HEK293 (cell line): ENCODE measurements at regions not wholly inside any gene's neighbourhood (a gene's known extent, or its start where the extent isn't known, plus 50 kb on each side); places are given as distances from the start of the nearest gene placed in this dataset.
"Not testable (repeated sequence)": the region's sequence is repeated elsewhere in the genome, so short reads cannot be mapped to it uniquely, and the experiment has no call there.

Source experiments
- CTCF ChIA-PET: fragments of 350-600 bp; formaldehyde crosslinking; extraction: SDS; loops from one replicate; lab custom pipeline; 2021; ENCODE audit warnings: antibody characterized with exemption; lab: Yijun Ruan, JAX
- POLR2A ChIA-PET: fragments of 300-600 bp; formaldehyde crosslinking; extraction: SDS; loops from one replicate; lab custom pipeline; 2020; ENCODE audit warnings: antibody characterized with exemption, inconsistent platforms; lab: Yijun Ruan, JAX
- H3K27ac ChIP-seq: fragments of 200-500 bp; sonication (Bioruptor generic); 2 replicates; pipeline ENCODE4 v1.5.1; 2014; ENCODE audit warnings: low read depth, low read length, control low read depth, inconsistent platforms; ENCODE audit errors: extremely low read depth
- H3K36me3 ChIP-seq, 2 experiments: fragments of 200-500 bp in 1 of 2; sonication (Bioruptor generic) in 1 of 2; 1 replicate in 1 of 2; 2 replicates in 1 of 2; pipeline ENCODE4 v1.5.1; 2014 to 2017; ENCODE audit warnings: inconsistent platforms in 2 of 2, low read length in 2 of 2; ENCODE audit not compliant: control insufficient read depth in 2 of 2, insufficient read depth in 1 of 2
- H3K4me1 ChIP-seq: fragments of 200-500 bp; sonication (Bioruptor generic); 2 replicates; pipeline ENCODE4 v1.5.1; 2014; ENCODE audit warnings: mild to moderate bottlenecking, low read length, inconsistent platforms; ENCODE audit not compliant: control insufficient read depth, insufficient read depth
- H3K4me3 ChIP-seq: 2 replicates; pipeline ENCODE4 v1.5.1; 2011; ENCODE audit warnings: low read depth, mild to moderate bottlenecking, control low read depth, low read length, moderate library complexity
- H3K9me3 ChIP-seq: fragments of 200-500 bp; sonication (Bioruptor generic); 2 replicates; pipeline ENCODE4 v1.5.1; 2014; ENCODE audit warnings: low read depth, low read length, inconsistent platforms; ENCODE audit not compliant: control insufficient read depth, insufficient read depth

- POLR2A ChIA-PET, CTCF ChIA-PET, H3K36me3 ChIP-seq, H3K4me3 ChIP-seq, H3K4me1 ChIP-seq, H3K9me3 ChIP-seq, H3K27ac ChIP-seq: not testable (repeated sequence)
These were observed 252.4 kb downstream of the SPATA31A6 start for GRCh38 chr9:42435715-42436342.

GRCh38 chr9:42437057-42437759 lies 253.7 kb downstream of the SPATA31A6 start:
- H3K4me3 ChIP-seq, POLR2A ChIA-PET, H3K27ac ChIP-seq, H3K36me3 ChIP-seq, CTCF ChIA-PET, H3K4me1 ChIP-seq, H3K9me3 ChIP-seq: not testable (repeated sequence)

GRCh38 chr9:42442680-42443079 lies 259.2 kb downstream of the SPATA31A6 start:
- CTCF ChIA-PET, H3K27ac ChIP-seq, H3K4me1 ChIP-seq, H3K9me3 ChIP-seq, H3K36me3 ChIP-seq, POLR2A ChIA-PET, H3K4me3 ChIP-seq: not testable (repeated sequence)

GRCh38 chr9:42443414-42443813 lies 260.0 kb downstream of the SPATA31A6 start:
- H3K27ac ChIP-seq, H3K36me3 ChIP-seq, H3K9me3 ChIP-seq, POLR2A ChIA-PET, H3K4me3 ChIP-seq, H3K4me1 ChIP-seq, CTCF ChIA-PET: not testable (repeated sequence)

GRCh38 chr9:42461436-42461835 lies 278.0 kb downstream of the SPATA31A6 start:
- H3K4me3 ChIP-seq, H3K4me1 ChIP-seq, H3K36me3 ChIP-seq, H3K9me3 ChIP-seq, CTCF ChIA-PET, POLR2A ChIA-PET, H3K27ac ChIP-seq: not testable (repeated sequence)

- CTCF ChIA-PET, H3K9me3 ChIP-seq, H3K4me1 ChIP-seq, H3K27ac ChIP-seq, H3K36me3 ChIP-seq, POLR2A ChIA-PET, H3K4me3 ChIP-seq: not testable (repeated sequence)
These were observed 278.4 kb downstream of the SPATA31A6 start for GRCh38 chr9:42461863-42462262.

- H3K9me3 ChIP-seq, H3K4me1 ChIP-seq, CTCF ChIA-PET, H3K36me3 ChIP-seq, POLR2A ChIA-PET, H3K27ac ChIP-seq, H3K4me3 ChIP-seq: not testable (repeated sequence)
These were observed 280.5 kb downstream of the SPATA31A6 start for GRCh38 chr9:42463981-42464380.

GRCh38 chr9:42470577-42470976 lies 287.1 kb downstream of the SPATA31A6 start:
- H3K9me3 ChIP-seq, H3K4me1 ChIP-seq, H3K27ac ChIP-seq, H3K4me3 ChIP-seq, CTCF ChIA-PET, H3K36me3 ChIP-seq, POLR2A ChIA-PET: not testable (repeated sequence)

GRCh38 chr9:42490989-42491388 lies 307.5 kb downstream of the SPATA31A6 start:
- H3K27ac ChIP-seq, H3K4me1 ChIP-seq, H3K4me3 ChIP-seq, CTCF ChIA-PET, H3K36me3 ChIP-seq, POLR2A ChIA-PET, H3K9me3 ChIP-seq: not testable (repeated sequence)

GRCh38 chr9:42502620-42503264 lies 319.3 kb downstream of the SPATA31A6 start:
- H3K27ac ChIP-seq, CTCF ChIA-PET, POLR2A ChIA-PET, H3K36me3 ChIP-seq, H3K9me3 ChIP-seq, H3K4me1 ChIP-seq, H3K4me3 ChIP-seq: not testable (repeated sequence)

- CTCF ChIA-PET, POLR2A ChIA-PET: not testable (repeated sequence)
These were observed 324.7 kb downstream of the SPATA31A6 start for GRCh38 chr9:42508111-42508510.

More at GRCh38 chr9:42508111-42508510, 324.7 kb downstream of the SPATA31A6 start:
- not testable (repeated sequence) for H3K4me3 ChIP-seq, H3K4me1 ChIP-seq, H3K9me3 ChIP-seq, H3K36me3 ChIP-seq, H3K27ac ChIP-seq
